SKM-1 treated with dmso at 0.1 percent for 144 hours (cell line): ENCODE measurements at regions not wholly inside any gene's neighbourhood (a gene's known extent, or its start where the extent isn't known, plus 50 kb on each side); places are given as distances from the start of the nearest gene placed in this dataset.

Source experiments
- DNase-seq: peaks from one replicate; lab custom pipeline; 2025; ENCODE audit not compliant: unreplicated experiment; lab: John Stamatoyannopoulos, UW

DNA sequence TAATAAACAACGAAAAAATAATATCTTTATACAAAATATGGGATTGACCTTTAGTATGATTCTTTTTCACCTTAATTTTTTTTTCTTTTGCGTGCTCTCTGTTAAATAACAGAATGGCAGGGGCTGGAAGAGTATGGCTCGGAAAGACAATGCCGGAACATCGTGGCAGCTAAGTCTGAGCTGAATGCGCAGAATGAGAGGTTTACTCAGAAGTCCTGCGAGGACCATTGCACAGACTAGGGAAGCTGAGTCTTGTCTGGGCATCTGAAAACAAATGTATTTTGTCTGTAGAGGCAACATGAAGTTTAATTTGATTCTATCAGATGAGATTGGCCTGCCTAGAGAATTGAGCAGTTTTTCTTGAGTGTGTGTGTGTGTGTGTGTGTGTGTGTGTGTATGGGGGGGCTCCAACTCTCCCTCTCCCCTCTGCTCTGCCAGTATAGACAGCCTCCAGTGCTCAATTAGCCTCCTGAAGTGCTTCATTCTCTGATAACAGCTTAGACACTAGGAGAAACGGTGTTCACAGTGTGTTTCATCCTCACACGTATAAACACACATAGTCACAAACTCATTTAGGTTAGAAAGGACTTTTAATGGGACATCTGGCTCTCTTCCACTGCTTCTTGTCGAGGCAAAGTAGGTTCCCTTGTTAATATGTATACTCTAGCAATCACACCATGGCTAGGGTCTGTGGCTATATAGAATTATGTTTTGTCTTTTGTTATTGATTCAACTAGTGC is 244.3 kb upstream of the SORL1-AS1 start:
- no peak for DNase-seq

DNA sequence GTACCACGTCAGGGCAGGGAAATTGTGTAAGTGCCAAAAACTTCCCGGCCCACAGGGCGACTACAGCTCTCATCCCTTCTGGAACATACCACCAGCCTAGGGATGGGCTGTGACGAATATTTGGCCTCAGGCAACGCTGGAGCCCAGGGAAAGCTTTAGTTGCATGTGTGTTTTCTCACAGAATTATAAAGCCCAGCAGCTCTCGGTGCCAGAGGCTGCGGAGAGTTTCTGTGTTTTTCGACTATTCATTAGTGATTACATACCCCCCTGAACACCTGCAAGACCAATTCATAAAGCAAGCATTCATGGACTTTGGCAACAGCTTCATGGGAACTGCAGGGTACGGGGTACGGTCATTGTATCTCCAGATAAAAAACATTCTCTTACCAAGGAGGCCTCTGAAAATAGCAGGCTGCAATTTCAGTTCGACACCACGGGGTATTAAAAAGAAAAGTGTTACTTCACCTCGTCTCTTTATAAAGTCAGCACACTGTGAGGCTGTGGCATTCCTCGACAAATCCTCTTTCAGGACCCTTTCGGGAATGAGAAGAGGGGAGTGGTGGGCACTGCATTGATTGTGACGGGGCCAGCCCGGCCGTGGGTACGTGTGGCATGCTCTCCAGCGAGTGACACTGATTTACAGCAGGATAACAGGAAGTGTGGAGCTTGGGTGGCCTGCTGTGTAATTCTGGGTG is 243.6 kb upstream of the SORL1-AS1 start:
- DNase-seq: no peak

- no peak for DNase-seq
Measured at GRCh38 chr11:121692236-121692635, 239.5 kb upstream of the SORL1-AS1 start.

- no peak for DNase-seq
Measured at GRCh38 chr11:121688860-121689614, 236.3 kb upstream of the SORL1-AS1 start.

DNA sequence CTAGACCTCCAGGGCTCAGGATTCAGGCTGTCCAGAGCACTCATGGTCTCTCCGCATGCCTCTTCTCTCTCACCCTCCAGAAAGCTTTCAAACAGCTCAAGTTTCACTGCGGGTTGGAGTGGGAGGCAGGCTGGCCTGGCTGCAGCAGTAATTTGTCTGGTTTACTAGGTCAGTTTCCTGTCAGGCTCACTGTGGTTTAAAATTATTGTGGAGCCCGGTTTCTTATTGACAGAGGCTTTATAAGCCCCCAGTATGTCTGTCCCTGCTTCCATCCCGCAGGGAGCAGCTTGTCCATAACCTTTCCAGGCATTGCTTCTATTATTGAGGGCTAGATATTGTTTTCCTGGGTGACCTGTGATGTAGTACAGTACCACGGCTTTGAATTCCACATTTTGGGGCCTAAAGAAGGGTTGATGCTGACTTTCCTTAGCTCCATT is 235.3 kb upstream of the SORL1-AS1 start:
- no peak for DNase-seq

- no peak for DNase-seq
Measured at GRCh38 chr11:121683791-121684190, 231.0 kb upstream of the SORL1-AS1 start.
